ENCODE measurements at regions not wholly inside any gene's neighbourhood (a gene's known extent, or its start where the extent isn't known, plus 50 kb on each side); places are given as distances from the start of the nearest gene placed in this dataset.

GRCh38 chr12:78323226-78323625 is 492.5 kb downstream of the NAV3 start:
- H3K36me3 Mint-ChIP-seq (ENCODE audit: low read depth): peaks cover 8% of the 10 kb centered on the region
- H3K4me3 Mint-ChIP-seq: no peak overlapping the region
- H3K9me3 Mint-ChIP-seq: peaks cover 6% of the 10 kb centered on the region
- no peak for DNase-seq (ENCODE audit: low read depth, low spot score)
- peaks cover 4% of the 10 kb centered on the region for H3K4me1 Mint-ChIP-seq
- TF ChIP-seq, protein P1, sequence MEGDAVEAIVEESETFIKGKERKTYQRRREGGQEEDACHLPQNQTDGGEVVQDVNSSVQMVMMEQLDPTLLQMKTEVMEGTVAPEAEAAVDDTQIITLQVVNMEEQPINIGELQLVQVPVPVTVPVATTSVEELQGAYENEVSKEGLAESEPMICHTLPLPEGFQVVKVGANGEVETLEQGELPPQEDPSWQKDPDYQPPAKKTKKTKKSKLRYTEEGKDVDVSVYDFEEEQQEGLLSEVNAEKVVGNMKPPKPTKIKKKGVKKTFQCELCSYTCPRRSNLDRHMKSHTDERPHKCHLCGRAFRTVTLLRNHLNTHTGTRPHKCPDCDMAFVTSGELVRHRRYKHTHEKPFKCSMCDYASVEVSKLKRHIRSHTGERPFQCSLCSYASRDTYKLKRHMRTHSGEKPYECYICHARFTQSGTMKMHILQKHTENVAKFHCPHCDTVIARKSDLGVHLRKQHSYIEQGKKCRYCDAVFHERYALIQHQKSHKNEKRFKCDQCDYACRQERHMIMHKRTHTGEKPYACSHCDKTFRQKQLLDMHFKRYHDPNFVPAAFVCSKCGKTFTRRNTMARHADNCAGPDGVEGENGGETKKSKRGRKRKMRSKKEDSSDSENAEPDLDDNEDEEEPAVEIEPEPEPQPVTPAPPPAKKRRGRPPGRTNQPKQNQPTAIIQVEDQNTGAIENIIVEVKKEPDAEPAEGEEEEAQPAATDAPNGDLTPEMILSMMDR (conservative IDR thresholded peaks at IDR 0.05): no peak
- no peaks in the 10 kb centered on the region for H3K27me3 Mint-ChIP-seq (ENCODE audit: low read depth)
- H3K27ac Mint-ChIP-seq (ENCODE audit: unreplicated experiment): no peak overlapping the region

- Mint-ChIP-seq H3K9me3 (peaks cover 6% of the 10 kb centered on the region), H3K27me3 (ENCODE audit: low read depth) (no peaks in the 10 kb centered on the region), H3K36me3 (ENCODE audit: low read depth) (peaks cover 8% of the 10 kb centered on the region), H3K4me3 (no peak overlapping the region), H3K4me1 (peaks cover 4% of the 10 kb centered on the region), H3K27ac (ENCODE audit: unreplicated experiment) (no peak overlapping the region)
- TF ChIP-seq, protein P1 (conservative IDR thresholded peaks at IDR 0.05): no peak
- DNase-seq (ENCODE audit: low read depth, low spot score): no peak
Measured at GRCh38 chr12:78324234-78324633, 493.5 kb downstream of the NAV3 start.

DNA sequence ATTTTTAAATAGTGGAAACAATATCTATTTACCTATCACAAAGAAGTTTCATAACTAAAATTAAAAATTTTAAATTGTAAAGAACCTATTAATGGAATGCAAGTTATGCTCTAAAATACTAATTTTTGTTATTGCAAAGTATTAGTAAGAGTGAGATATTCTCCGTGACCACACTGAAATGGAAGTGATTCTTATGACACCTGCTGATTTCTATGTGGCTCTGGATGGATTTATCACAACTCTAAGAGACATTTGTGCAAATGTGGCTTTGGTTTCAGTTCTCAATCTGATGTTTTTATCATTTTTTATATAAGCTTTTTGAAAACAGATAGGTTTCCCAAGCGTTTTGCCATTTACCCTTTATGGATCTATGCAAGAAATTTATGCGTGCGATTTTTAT is 497.8 kb downstream of the NAV3 start:
- H3K27me3 Mint-ChIP-seq (ENCODE audit: low read depth): no peaks in the 10 kb centered on the region
- H3K4me3 Mint-ChIP-seq: no peak overlapping the region
- no peaks in the 10 kb centered on the region for H3K9me3 Mint-ChIP-seq
- peaks cover 13% of the 10 kb centered on the region for H3K4me1 Mint-ChIP-seq
- no peaks in the 10 kb centered on the region for H3K36me3 Mint-ChIP-seq (ENCODE audit: low read depth)
- H3K27ac Mint-ChIP-seq (ENCODE audit: unreplicated experiment): no peak overlapping the region
- TF ChIP-seq, protein P1 (conservative IDR thresholded peaks at IDR 0.05): no peak
- DNase-seq (ENCODE audit: low read depth, low spot score): no peak

DNA sequence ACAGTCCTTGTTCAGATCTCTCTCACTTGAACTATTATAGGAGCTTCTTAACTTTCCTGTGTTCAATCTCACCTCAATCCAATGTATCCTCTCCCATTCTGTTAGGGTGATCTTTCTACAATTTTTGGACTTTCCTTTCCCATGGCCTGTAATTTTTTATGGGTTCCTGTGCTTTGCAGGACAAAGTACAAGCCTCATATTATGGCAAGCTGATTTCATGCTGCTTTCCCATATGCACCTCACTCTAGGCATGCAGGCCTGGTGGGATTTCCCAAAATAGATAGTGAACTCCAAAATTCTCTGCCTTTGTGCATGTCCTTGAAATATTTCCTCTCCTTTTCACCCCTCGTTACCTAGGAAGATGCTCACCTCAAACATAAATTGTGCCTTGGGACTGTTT is 499.4 kb downstream of the NAV3 start:
- no peaks in the 10 kb centered on the region for H3K36me3 Mint-ChIP-seq (ENCODE audit: low read depth)

DNA sequence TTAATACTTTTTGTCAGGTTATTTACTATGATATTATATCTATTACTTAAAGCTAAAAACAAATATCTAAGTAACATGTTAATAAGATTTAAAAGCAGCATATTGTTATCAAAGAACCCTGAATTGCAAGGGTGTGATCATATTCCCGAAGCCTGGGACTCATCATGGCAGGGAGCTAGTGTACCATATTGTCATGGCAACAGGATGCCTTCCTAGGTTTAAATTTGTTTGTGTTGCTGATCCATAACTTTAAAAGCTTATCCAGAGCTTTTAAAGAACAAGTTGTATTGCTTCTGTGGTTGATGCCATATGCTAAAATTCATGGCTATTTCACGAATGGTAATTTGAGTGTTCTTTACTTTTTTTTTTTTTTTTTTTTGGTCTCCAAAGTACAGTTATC is 500.5 kb downstream of the NAV3 start:
- TF ChIP-seq, protein P1 (conservative IDR thresholded peaks at IDR 0.05): no peak
- Mint-ChIP-seq H3K4me1 (peaks cover 8% of the 10 kb centered on the region), H3K9me3 (no peaks in the 10 kb centered on the region), H3K36me3 (ENCODE audit: low read depth) (no peaks in the 10 kb centered on the region), H3K27me3 (ENCODE audit: low read depth) (no peaks in the 10 kb centered on the region), H3K27ac (ENCODE audit: unreplicated experiment) (no peak overlapping the region), H3K4me3 (no peak overlapping the region)
- no peak for DNase-seq (ENCODE audit: low read depth, low spot score)

More for the DNA sequence above, 499.4 kb downstream of the NAV3 start:
- Mint-ChIP-seq H3K4me1 (peaks cover 8% of the 10 kb centered on the region), H3K27me3 (ENCODE audit: low read depth) (no peaks in the 10 kb centered on the region), H3K27ac (ENCODE audit: unreplicated experiment) (no peak overlapping the region), H3K4me3 (no peak overlapping the region), H3K9me3 (no peaks in the 10 kb centered on the region)
- TF ChIP-seq, protein P1 (conservative IDR thresholded peaks at IDR 0.05): no peak
- DNase-seq (ENCODE audit: low read depth, low spot score): no peak

- Mint-ChIP-seq H3K9me3 (no peaks in the 10 kb centered on the region), H3K4me3 (no peak overlapping the region), H3K4me1 (peaks cover 8% of the 10 kb centered on the region), H3K27me3 (ENCODE audit: low read depth) (no peaks in the 10 kb centered on the region), H3K36me3 (ENCODE audit: low read depth) (no peaks in the 10 kb centered on the region), H3K27ac (ENCODE audit: unreplicated experiment) (peak overlapping the region; percentile 58)
- no peak for DNase-seq (ENCODE audit: low read depth, low spot score)
- TF ChIP-seq, protein P1 (conservative IDR thresholded peaks at IDR 0.05): no peak
Measured at GRCh38 chr12:78331753-78332152, 501.1 kb downstream of the NAV3 start.
